GM21723 (cell line): ENCODE measurements at regions not wholly inside any gene's neighbourhood (a gene's known extent, or its start where the extent isn't known, plus 50 kb on each side); places are given as distances from the start of the nearest gene placed in this dataset.

Experiments
- ATAC-seq: cut with Tn5 transposase; IDR thresholded peaks from one replicate; pipeline ENCODE4 v1.9.1; 2021; ENCODE audit warnings: mild to moderate bottlenecking, moderate library complexity; ENCODE audit not compliant: unreplicated experiment

GRCh38 chr9:129403779-129404620, 216.9 kb downstream of the C9orf50 start:
- no peak for ATAC-seq

- no peak for ATAC-seq
Observed at GRCh38 chr9:129402931-129403778, 217.7 kb downstream of the C9orf50 start.

- ATAC-seq: no peak
Observed at GRCh38 chr9:129402371-129402739, 218.5 kb downstream of the C9orf50 start.

- ATAC-seq: no peak
Observed at GRCh38 chr9:129401623-129402370, 219.1 kb downstream of the C9orf50 start.

GRCh38 chr9:129400971-129401622, 219.8 kb downstream of the C9orf50 start:
- no peak for ATAC-seq

GRCh38 chr9:129400001-129400970, 220.6 kb downstream of the C9orf50 start:
- ATAC-seq: no peak

GRCh38 chr9:129399634-129399990, 221.3 kb downstream of the C9orf50 start:
- ATAC-seq: no peak

- ATAC-seq: no peak
Observed at GRCh38 chr9:129398961-129399633, 221.0 kb upstream of the IER5L start.

- ATAC-seq: no peak
Observed at GRCh38 chr9:129398101-129398960, 220.3 kb upstream of the IER5L start.

GRCh38 chr9:129397335-129397734, 219.3 kb upstream of the IER5L start:
- ATAC-seq: no peak

- no peak for ATAC-seq
Observed at GRCh38 chr9:129396365-129396708, 218.3 kb upstream of the IER5L start.

GRCh38 chr9:129395633-129396364, 217.7 kb upstream of the IER5L start:
- no peak for ATAC-seq

GRCh38 chr9:129394886-129395279, 216.8 kb upstream of the IER5L start:
- ATAC-seq: no peak

- no peak for ATAC-seq
Observed at GRCh38 chr9:129394061-129394885, 216.2 kb upstream of the IER5L start.

GRCh38 chr9:129393064-129393463, 215.0 kb upstream of the IER5L start:
- ATAC-seq: no peak

GRCh38 chr9:129392093-129392541, 214.1 kb upstream of the IER5L start:
- no peak for ATAC-seq

- no peak for ATAC-seq
Observed at GRCh38 chr9:129391221-129391661, 213.2 kb upstream of the IER5L start.
